IPS-15b (cell line): ENCODE measurements at regions not wholly inside any gene's neighbourhood (a gene's known extent, or its start where the extent isn't known, plus 50 kb on each side); places are given as distances from the start of the nearest gene placed in this dataset.
"Not testable (repeated sequence)": the region's sequence is repeated elsewhere in the genome, so short reads cannot be mapped to it uniquely, and the experiment has no call there.

Source experiments
- H3K27me3 ChIP-seq: one replicate; pipeline ENCODE4 v1.6.1; 2013; ENCODE audit warnings: low read length; ENCODE audit not compliant: control insufficient read depth, insufficient read depth
- H3K36me3 ChIP-seq: one replicate; pipeline ENCODE4 v1.6.1; 2013; ENCODE audit warnings: low read length; ENCODE audit not compliant: control insufficient read depth, insufficient read depth
- H3K4me1 ChIP-seq: one replicate; pipeline ENCODE4 v1.6.1; 2013; ENCODE audit warnings: mild to moderate bottlenecking, low read length; ENCODE audit not compliant: control insufficient read depth, insufficient read depth
- H3K4me3 ChIP-seq: one replicate; pipeline ENCODE4 v1.5.1; 2013; ENCODE audit warnings: low read depth, low read length
- H3K9ac ChIP-seq: one replicate; pipeline ENCODE4 v1.6.1; 2013; ENCODE audit warnings: low read depth, mild to moderate bottlenecking, low read length
- H3K9me3 ChIP-seq: one replicate; pipeline ENCODE4 v1.6.1; 2013; ENCODE audit warnings: mild to moderate bottlenecking, low read length; ENCODE audit not compliant: control insufficient read depth, insufficient read depth

DNA sequence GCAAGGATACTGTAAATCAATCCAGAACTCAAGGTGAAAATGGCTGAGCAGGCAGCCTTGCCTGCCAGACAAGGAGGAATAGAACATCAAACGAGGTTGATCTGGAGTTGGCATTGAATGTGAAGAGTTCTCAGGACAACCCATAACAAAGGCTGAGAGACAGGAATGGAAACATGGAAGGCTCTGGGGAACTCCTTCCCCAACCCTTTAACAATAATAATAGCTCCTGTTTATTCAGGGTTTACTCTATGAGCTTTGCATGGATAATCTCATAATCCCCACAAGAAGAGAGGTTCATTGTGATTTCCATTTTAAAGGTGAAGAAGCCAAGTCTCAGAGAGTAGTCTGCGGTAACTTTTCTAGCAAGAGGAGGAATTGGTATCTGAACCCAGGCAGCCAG is 151.7 kb downstream of the SOD2 start:
- H3K36me3 ChIP-seq, result no peaks in the 10 kb centered on the region
- no peaks in the 10 kb centered on the region for H3K9me3 ChIP-seq
- H3K4me1 ChIP-seq, result no peaks in the 10 kb centered on the region
- H3K9ac ChIP-seq, result no peak overlapping the region
- peaks cover 12% of the 10 kb centered on the region for H3K27me3 ChIP-seq
- H3K4me3 ChIP-seq, result no peak overlapping the region

DNA sequence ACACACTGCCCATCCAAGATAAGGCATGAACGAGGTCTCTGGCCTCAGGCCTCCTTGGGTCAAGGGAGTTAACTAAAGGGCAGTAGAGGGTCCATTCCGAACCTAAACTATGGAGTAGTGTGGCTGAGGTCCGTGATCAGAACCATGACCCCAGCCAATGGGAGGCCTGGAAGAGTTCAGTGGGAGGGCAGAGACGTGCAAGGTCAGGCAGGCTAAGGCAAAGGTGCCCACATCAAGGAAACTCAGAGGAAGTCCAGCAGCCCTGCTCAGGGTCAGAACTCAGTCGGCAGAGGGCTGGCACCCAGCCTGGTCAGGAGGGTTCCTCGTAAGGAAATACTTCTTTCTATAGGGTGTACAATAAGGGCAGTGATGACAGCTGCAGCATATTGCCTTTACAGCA is 152.2 kb downstream of the SOD2 start:
- H3K27me3 ChIP-seq, result peaks cover 12% of the 10 kb centered on the region
- no peaks in the 10 kb centered on the region for H3K4me1 ChIP-seq
- no peaks in the 10 kb centered on the region for H3K36me3 ChIP-seq
- H3K9ac ChIP-seq, result no peak overlapping the region
- H3K9me3 ChIP-seq, result no peaks in the 10 kb centered on the region
- no peak overlapping the region for H3K4me3 ChIP-seq

DNA sequence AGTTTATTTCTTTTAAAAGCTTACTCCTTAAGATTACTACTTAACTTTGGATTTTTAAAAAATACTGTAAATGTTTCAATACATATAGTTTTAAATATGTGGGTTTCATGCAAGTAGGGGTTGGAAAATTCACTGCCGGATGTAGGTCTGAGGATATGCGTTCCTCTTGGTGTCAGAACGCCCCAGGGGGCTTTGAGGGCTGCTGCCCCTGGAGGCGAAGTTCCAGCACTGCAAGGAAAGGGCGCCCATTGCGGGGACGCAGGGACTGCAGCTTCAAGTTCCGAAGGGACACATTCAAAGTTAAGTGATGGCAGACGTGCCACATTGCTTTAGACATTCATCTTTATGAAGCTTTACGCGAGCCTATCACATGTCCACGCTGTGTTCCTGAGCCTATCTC is 152.9 kb downstream of the SOD2 start:
- H3K4me3 ChIP-seq, result no peak overlapping the region
- no peaks in the 10 kb centered on the region for H3K36me3 ChIP-seq
- no peaks in the 10 kb centered on the region for H3K9me3 ChIP-seq
- peaks cover 12% of the 10 kb centered on the region for H3K27me3 ChIP-seq
- H3K9ac ChIP-seq, result no peak overlapping the region
- no peaks in the 10 kb centered on the region for H3K4me1 ChIP-seq

DNA sequence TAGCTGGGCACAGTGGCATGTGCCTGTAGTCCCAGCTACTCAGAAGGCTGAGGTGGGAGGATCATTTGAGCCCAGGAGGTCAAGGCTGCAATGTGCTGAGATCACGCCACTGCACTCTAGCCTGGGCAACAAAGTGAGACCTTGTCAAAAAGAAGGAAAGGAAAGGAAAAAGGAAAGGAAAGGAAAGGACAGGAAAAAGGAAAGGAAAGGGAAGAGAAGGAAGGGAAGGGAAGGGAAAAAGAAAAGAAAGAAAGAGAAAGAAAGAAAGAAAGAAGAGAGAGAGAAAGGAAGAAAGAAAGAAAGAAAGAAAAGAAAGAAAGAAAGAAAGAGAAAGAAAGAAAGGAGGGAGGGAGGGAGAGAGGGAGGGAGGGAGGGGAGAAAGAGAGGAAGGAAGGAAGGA is 155.0 kb downstream of the SOD2 start:
- not testable (repeated sequence) for H3K9ac ChIP-seq, H3K4me3 ChIP-seq, H3K4me1 ChIP-seq, H3K36me3 ChIP-seq, H3K9me3 ChIP-seq
- H3K27me3 ChIP-seq, result peaks cover 20% of the 10 kb centered on the region

DNA sequence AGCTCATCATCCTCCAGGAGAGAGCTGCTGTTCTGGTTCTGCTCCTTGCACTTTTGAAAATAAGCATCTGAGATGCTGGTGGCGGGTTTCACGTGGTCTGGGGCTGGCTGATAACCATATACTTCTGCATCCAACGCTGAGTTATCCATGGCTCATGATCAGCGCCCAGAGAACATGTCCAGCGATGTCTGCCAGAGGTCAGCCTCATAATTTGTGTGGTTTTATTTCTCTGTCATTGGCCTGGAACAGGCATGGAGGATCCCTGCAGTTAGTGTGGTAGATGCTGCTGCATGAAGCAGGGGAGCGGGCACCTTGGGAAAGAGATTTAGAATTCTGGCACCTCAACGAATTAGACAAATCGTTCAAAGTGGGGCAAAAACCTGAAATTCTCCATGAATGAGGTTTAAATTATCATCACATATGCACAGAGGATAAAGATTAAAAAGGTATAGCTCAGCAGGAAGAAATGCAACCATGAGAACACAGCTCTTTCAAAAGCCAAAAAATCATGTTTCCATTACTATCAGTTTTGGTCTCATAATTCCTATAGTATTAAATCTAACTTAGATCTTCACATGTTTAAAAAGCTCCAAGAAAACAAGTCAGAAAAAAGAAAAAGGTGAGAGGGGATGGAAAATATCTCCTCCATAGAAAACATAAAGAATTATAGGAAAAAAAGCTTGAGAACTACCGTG is 157.2 kb downstream of the SOD2 start:
- Histone ChIP-seq H3K27me3 (peaks cover 15% of the 10 kb centered on the region), H3K9me3 (no peaks in the 10 kb centered on the region), H3K4me3 (no peak overlapping the region), H3K9ac (no peak overlapping the region), H3K4me1 (no peaks in the 10 kb centered on the region), H3K36me3 (no peaks in the 10 kb centered on the region)

DNA sequence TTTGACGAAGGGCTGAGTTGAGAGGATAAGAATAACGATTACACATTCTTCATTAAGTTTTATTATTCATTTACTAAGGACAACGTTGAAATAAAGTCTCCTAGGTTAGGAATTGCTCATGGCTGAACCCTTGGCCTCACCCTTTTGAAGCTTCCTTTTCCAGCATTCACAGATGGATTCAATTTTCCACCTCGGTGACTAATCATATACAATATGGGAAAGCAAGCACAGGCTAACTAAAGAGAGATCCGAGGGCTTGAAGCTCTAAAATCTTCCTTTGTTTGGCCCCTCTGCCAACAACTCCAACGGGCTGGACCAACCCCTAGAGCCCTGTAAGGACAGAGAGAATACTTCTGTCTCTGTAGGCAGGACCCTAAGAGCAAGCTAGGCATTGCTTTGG is 159.5 kb downstream of the SOD2 start:
- Histone ChIP-seq H3K4me1 (no peaks in the 10 kb centered on the region), H3K4me3 (no peak overlapping the region), H3K9ac (no peak overlapping the region), H3K36me3 (no peaks in the 10 kb centered on the region), H3K9me3 (no peaks in the 10 kb centered on the region), H3K27me3 (peaks cover 9% of the 10 kb centered on the region)

DNA sequence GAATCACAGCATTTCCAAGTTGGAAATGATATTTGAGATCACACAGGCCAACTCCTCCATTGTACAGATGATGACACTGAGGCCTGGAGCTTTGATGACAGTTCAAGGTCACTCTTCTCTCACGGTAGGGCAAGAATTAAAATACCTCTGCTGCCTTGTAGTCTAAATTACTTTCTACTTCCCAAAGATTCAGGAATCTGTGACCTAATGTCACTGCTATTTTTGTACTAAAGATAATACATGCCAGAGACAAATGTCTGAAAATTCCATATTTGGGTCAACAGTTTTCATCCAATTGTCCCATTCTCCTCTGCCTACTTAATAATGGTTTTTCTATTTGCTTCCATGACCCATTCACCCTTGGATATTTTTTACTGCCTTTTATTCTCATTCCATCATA is 160.0 kb downstream of the SOD2 start:
- H3K36me3 ChIP-seq, result no peaks in the 10 kb centered on the region
- H3K4me1 ChIP-seq, result no peaks in the 10 kb centered on the region
- H3K9me3 ChIP-seq, result no peaks in the 10 kb centered on the region
- H3K27me3 ChIP-seq, result peaks cover 9% of the 10 kb centered on the region
- H3K4me3 ChIP-seq, result no peak overlapping the region
- no peak overlapping the region for H3K9ac ChIP-seq

DNA sequence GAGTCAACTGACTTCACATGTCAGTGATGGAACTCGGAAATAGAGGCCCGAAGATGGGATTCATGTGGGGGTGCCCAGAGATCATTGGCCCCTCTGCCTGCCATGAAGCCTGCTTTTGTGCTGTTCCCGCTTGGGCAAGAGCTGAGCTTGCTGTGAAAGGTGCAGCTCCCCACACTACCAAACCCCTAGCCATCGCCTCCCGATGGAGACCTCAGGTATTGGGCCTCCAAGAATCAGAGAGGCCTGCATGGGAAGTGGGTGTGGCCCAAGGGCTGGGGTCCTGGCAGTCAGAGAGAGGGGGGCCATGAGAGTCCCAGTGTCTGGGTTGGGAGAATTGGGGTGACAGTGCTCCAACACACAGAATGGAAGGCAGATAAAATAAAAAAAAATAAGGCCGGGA is 160.9 kb downstream of the SOD2 start:
- Histone ChIP-seq H3K9me3 (no peaks in the 10 kb centered on the region), H3K4me1 (no peaks in the 10 kb centered on the region), H3K27me3 (peaks cover 9% of the 10 kb centered on the region), H3K36me3 (no peaks in the 10 kb centered on the region), H3K9ac (no peak overlapping the region), H3K4me3 (no peak overlapping the region)

DNA sequence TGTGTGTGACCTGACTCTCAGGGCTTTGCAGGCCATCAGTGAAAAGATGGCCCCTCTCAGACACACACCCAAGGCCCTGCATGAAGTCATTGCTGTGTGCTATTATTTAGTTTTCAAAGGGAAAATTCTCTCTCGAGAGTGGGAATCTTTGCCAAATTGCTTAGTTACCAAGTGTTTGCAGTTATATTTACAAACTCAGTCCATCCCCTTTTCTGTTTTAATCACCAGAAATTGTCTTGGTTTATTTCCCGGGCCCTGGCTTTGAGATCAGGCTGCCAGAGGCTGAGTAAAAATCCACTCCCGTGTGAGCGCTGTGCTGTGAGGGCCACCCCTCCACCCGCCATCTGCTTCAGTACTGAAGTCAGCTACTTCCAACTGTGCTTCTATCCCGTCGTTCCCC is 163.1 kb downstream of the SOD2 start:
- Histone ChIP-seq H3K27me3 (peaks cover 7% of the 10 kb centered on the region), H3K9me3 (no peaks in the 10 kb centered on the region), H3K36me3 (no peaks in the 10 kb centered on the region), H3K4me1 (peaks cover 3% of the 10 kb centered on the region), H3K9ac (no peak overlapping the region), H3K4me3 (no peak overlapping the region)

DNA sequence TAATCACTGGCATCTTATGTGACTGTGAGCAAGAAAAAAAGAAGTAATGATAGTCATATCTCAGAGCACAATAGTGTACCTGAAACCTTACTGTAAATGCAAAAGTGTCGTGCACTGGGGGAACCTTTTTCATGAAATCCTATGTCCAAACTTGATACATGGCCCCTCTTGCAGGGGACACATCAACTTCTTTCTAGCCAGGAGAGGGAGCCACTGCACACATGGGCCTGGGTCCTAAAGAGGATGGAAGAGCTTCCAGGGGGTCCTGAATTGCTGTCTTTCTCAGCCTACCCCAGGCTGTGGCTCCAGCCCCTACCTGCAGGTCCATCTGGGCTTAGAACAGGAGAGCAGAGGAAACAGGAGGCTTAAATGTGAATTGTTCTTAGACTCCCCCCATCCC is 165.7 kb downstream of the SOD2 start:
- H3K27me3 ChIP-seq, result no peaks in the 10 kb centered on the region
- H3K9ac ChIP-seq, result no peak overlapping the region
- no peaks in the 10 kb centered on the region for H3K36me3 ChIP-seq
- H3K4me1 ChIP-seq, result peaks cover 3% of the 10 kb centered on the region
- H3K9me3 ChIP-seq, result no peaks in the 10 kb centered on the region
- no peak overlapping the region for H3K4me3 ChIP-seq

DNA sequence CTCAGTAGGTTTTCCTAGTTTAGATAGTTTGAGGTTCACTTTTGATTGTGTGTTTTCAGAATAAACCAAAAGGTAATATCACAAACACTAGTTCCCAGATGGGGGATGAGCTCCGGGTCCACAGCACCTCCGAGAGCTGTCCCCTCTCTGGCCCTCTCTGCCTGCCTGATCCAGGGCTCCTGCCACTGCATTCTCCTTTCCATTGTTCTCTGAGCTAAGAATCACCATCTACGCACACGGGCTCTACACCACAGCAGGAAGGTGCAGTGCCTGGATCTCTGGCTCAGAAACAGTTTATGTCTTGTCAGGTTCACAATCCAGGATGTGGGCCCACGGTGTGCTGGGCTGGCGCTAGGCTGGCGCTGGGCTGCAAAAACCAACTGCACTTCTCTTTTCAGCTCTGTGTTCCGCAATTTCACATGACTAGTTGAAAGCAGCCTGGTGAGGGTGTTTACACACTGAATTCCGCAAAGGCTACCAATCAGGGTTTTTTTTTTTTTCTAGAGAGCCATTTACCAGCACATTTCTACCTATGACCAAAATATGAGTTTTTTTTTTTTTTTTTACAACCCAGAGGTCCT is 167.5 kb downstream of the SOD2 start:
- H3K27me3 ChIP-seq, result no peaks in the 10 kb centered on the region
- peaks cover 3% of the 10 kb centered on the region for H3K4me1 ChIP-seq
- no peaks in the 10 kb centered on the region for H3K9me3 ChIP-seq
- no peaks in the 10 kb centered on the region for H3K36me3 ChIP-seq
- H3K4me3 ChIP-seq, result no peak overlapping the region
- H3K9ac ChIP-seq, result no peak overlapping the region

DNA sequence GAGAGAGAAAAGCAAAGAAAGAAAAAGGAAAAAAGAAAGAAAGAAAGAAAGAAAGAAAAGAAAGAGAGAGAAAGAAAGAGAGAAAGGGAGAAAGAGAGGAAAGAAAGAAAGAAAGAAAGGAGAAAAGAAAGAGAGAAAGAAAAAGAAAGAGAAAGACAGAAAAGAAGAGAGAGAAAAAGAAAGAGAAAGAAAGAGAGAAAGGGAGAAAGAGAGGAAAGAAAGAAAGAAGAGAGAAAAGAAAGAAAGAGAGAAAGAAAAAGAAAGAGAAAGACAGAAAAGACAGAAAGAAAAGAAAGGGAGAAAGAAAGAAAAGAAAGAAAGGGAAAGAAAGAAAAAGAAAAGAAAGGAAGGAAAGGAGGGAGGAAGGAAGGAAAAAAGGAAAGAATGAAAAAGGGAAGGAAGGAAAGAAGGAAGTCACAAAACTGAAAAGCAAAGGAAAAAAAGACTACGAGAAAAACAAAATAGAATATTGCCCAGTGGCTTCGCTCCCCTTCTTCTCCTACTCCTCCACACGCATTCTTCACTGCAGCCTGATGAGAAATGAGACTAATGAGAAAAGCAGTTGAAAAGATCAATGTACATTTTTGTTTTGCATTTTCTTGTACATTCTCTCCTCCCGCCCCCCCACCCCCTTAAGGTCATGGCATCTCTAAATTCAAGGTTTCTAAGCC is 170.0 kb downstream of the SOD2 start:
- Histone ChIP-seq H3K36me3 (no peaks in the 10 kb centered on the region), H3K27me3 (no peaks in the 10 kb centered on the region), H3K9ac (no peak overlapping the region), H3K9me3 (no peaks in the 10 kb centered on the region), H3K4me3 (no peak overlapping the region), H3K4me1 (peaks cover 3% of the 10 kb centered on the region)
